Astrocyte of the spinal cord (primary cell): ENCODE measurements at regions not wholly inside any gene's neighbourhood (a gene's known extent, or its start where the extent isn't known, plus 50 kb on each side); places are given as distances from the start of the nearest gene placed in this dataset.

Experiments used
- DNase-seq: peaks from one replicate; pipeline ENCODE4 v3.0.0; 2011; ENCODE audit warnings: low read depth, low spot score
- H3K4me3 ChIP-seq: 2 replicates; pipeline ENCODE4 v1.5.1; 2011; ENCODE audit warnings: low read depth, mild to moderate bottlenecking, low read length, moderate library complexity
- CTCF ChIP-seq: IDR thresholded peaks from 2 replicates; pipeline ENCODE4 v1.5.1; 2012; ENCODE audit warnings: low read depth, mild to moderate bottlenecking, low read length, inconsistent platforms
- in situ Hi-C: cut with HindIII; loops from 2 replicates; pipeline ENCODE4 v1.10.0; 2017; ENCODE audit warnings: low sequenced_read_pairs

- H3K4me3 ChIP-seq, result no peak overlapping the region
- in situ Hi-C loops, result no loop called here
- no peak for TF ChIP-seq CTCF
- DNase-seq, result no peak
These were observed 174.8 kb upstream of the SYT6 start for GRCh38 chr1:114328361-114328904.

GRCh38 chr1:114324662-114324965 is 170.9 kb upstream of the SYT6 start:
- in situ Hi-C loops, result no loop called here
- no peak for TF ChIP-seq CTCF
- no peak for DNase-seq
- no peak overlapping the region for H3K4me3 ChIP-seq

- in situ Hi-C loops, result no loop called here
- TF ChIP-seq CTCF, result no peak
- no peak overlapping the region for H3K4me3 ChIP-seq
- DNase-seq, result no peak
These were observed 170.4 kb upstream of the SYT6 start for GRCh38 chr1:114323959-114324661.

- TF ChIP-seq CTCF, result no peak
- in situ Hi-C loops, result no loop called here
- no peak overlapping the region for H3K4me3 ChIP-seq
- no peak for DNase-seq
These were observed 169.1 kb upstream of the SYT6 start for GRCh38 chr1:114322734-114323133.

GRCh38 chr1:114322207-114322606 is 168.5 kb upstream of the SYT6 start:
- no peak overlapping the region for H3K4me3 ChIP-seq
- no peak for TF ChIP-seq CTCF
- DNase-seq, result no peak
- in situ Hi-C loops, result no loop called here

- no peak overlapping the region for H3K4me3 ChIP-seq
- in situ Hi-C loops, result no loop called here
- no peak for TF ChIP-seq CTCF
- DNase-seq, result peak; percentile 86
These were observed 166.9 kb upstream of the SYT6 start for GRCh38 chr1:114320586-114320985.
